ENCODE measurements at regions not wholly inside any gene's neighbourhood (a gene's known extent, or its start where the extent isn't known, plus 50 kb on each side); places are given as distances from the start of the nearest gene placed in this dataset.

DNA sequence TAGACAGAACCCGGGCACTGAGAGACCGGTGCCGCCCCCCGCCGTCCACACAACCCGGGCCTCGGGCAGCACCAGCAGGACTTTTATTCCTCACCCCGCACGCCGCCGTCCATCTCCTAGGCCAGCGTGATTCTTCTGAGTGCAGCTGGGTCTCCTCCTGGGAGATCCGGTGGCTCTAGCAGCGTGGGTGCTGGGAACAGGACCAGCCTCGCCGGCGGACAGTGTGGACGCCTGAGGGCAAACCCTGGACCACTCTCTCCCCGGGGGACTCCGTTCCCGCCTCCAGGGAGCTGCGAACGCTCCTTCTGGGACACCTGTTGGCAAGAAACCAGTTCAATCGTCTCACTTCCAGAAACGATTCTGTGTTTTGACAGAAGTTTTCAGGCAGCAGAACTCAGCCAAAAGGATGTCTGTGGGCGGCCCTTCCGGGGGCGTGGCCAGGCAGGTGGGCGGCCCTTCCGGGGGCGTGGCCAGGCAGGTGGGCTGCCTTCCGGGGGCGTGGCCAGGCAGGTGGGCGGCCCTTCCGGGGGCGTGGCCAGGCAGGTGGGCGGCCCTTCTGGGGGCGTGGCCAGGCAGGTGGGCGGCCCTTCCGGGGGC, 130.7 kb downstream of the DLL1 start:
- no peak for DNase-seq

GRCh38 chr6:170159022-170159965, 131.6 kb downstream of the DLL1 start:
- DNase-seq = no peak

DNA sequence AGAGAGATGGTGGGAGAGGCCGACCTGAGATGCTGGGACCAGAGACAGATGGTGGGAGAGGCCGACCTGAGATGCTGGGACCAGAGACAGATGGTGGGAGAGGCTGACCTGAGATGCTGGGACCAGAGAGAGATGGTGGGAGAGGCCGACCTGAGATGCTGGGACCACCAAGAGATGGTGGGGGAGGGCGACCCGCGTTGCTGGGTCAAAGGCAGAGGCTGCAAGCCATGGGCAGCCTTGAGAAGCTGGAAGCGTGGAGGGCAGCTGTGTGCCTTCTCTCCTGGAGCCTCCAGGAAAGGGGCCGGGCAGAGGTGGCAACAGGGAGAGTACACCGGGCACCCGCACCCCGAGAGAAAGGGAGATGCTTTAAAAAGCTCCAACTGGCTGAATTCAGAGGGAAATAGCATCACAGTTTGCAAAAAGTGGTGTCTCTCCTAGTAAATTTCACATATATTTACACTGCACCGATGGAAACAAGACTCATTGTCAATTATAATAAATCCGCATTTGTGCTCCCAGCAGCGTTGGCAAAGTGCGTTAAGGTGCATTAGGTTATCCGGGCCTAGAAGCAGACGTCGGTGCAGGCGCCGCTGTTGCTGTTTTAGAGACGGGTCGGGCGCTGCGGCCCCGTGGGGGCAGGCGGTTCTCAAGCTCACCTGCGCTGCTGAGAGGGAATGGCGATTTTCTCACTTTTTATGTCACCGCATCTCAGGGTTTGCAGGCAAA, 132.4 kb downstream of the DLL1 start:
- DNase-seq = no peak

DNA sequence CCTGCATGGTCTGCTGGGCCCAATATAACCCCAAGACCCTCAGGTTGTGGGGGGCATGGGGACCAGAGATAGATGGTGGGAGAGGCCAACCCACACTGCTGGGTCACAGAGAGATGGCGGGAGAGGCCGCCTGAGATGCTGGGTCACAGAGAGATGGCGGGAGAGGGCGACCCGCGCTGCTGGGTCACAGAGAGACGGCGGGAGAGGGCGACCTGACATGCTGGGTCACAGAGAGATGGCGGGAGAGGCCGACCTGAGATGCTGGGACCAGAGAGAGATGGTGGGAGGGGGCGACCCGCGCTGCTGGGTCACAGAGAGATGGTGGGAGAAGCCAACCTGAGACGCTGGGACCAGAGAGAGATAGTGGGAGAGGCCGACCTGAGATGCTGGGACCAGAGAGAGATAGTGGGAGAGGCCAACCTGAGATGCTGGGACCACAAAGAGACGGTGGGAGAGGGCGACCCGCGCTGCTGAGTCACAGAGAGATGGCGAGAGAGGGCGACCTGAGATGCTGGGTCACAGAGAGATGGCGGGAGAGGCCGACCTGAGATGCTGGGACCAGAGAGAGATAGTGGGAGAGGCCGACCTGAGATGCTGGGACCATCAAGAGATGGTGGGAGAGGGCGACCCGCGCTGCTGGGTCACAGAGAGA, 133.2 kb downstream of the DLL1 start:
- no peak for DNase-seq

DNA sequence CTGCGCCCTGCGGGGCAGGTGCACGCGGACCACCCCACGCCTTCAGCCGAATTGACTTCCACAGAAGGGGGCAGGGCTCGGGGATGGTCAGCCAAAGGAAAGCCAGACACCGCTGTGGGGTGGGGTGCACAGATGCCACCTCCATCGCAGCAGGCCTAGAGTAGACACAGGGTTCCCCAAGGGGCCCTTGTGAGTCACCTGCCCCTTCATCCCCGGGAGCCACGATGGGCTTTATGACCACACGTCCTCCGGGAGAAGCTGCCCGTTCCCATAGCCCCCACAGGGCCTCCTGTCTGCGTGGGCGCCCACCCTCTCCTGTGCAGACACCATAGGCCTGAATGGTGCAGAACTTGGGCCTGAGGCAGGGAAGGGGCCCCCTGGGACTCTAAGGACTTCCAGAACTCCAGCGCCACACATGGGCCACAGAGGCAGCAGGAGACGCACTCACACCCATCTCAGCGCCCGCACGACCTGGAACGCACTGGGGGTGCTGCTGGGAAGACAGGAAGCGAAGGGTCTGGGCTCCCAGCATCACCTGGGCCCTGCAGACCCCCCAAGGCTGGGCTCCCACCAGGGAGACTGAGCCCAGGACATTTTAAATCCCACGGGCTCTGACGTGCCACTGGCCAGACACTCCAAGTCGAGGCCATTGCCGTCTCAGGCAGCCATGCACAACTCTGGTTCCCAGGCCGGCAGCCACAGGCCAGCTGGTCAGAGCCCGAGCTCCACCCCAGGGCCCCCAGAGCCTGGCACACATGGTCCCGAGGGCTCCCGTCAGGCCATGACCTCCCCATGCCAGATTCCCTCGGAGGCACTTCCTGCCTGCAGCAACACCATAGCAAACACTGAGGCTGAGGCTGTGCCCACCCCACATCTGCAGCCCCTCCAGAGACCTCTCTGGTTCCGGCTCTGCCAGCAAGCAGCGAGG, 134.2 kb downstream of the DLL1 start:
- DNase-seq = no peak

- DNase-seq = no peak
Observed at GRCh38 chr6:170155464-170156196, 135.2 kb downstream of the DLL1 start.

- DNase-seq = no peak
Observed at GRCh38 chr6:170153436-170154319, 137.2 kb downstream of the DLL1 start.

DNA sequence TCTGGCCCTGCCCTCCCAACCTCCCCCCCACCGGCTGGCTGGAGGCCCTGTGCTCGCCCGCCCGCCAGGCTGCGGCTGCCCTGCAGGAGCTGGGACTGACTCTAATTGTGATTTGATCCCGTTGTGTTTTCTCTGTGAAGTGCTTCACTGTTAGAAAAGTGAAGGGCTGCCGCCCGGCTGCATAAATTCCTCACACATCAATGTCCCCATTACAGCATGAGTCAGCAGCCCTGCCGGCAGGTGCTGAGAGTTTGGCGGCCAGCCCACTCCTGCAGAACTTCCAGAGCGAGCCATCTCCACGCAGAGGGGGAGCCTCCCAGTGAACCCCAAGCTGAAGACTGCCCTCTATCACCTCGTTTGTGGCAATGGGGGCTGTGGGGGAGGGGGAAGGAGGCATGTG, 137.9 kb downstream of the DLL1 start:
- DNase-seq = no peak

DNA sequence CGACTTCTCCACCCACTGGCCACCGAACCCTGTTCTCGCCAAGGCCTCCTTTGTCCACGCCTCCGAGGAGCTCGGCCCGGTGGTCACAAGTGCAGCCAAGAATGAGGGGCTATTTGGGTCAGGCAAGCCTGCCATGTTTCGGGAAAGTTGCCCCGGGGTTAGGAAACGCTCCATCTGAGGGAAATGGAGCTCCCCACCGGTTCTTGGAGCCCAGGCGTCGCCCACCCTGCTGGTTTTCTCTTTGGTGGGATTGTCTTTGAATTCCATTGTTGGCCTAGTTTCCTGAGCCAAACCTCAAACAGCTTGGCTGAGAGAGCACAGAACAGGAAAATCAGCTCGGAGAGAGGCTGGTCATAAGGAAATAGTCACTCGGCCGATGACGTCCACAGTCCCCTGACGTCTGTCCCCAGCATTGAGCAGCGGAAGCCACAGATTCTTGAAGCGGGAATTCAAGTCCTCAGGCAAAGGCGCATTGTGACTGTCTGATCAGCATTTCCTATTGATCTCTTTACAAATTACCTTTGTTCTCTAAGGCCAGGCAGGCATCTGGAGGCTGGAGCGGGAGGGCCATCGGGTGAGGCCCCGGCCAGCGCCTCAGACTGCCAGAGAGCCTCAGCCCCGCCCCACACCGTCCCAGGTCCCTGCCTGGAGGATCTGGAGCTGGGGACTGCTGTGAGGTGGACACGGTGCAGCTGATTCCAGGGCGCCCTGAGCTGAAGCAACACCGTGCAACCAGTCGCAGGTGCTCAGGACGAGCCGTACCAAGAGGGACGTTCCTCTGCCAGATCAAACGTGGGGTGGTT, 138.6 kb downstream of the DLL1 start:
- DNase-seq = no peak

GRCh38 chr6:170151804-170152123, 139.1 kb downstream of the DLL1 start:
- no peak for DNase-seq

DNA sequence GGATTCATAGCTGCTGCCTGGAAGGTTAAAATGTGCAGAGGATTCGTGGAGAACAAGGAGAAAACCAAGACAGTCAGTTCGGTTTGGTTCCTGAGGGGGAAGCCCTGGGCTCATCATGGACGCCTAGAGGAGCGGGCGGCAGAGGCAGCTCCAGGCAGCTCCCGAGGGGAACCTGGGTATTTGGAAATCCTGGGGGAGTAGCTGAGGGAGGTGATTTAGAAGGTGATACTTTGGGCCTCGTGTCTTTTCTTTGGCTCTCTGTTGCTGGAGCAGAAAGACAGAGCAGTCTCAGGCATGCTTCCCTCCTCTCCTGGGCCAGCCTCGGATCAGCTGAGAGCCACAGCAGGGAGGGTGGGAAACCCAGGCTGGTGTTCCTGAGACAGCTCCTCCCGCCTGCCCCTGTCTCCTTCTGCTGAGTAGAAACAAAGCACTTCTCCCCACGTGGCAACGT, 139.5 kb downstream of the DLL1 start:
- DNase-seq = no peak

- DNase-seq = no peak
Observed at GRCh38 chr6:170150590-170150945, 140.3 kb downstream of the DLL1 start.

DNA sequence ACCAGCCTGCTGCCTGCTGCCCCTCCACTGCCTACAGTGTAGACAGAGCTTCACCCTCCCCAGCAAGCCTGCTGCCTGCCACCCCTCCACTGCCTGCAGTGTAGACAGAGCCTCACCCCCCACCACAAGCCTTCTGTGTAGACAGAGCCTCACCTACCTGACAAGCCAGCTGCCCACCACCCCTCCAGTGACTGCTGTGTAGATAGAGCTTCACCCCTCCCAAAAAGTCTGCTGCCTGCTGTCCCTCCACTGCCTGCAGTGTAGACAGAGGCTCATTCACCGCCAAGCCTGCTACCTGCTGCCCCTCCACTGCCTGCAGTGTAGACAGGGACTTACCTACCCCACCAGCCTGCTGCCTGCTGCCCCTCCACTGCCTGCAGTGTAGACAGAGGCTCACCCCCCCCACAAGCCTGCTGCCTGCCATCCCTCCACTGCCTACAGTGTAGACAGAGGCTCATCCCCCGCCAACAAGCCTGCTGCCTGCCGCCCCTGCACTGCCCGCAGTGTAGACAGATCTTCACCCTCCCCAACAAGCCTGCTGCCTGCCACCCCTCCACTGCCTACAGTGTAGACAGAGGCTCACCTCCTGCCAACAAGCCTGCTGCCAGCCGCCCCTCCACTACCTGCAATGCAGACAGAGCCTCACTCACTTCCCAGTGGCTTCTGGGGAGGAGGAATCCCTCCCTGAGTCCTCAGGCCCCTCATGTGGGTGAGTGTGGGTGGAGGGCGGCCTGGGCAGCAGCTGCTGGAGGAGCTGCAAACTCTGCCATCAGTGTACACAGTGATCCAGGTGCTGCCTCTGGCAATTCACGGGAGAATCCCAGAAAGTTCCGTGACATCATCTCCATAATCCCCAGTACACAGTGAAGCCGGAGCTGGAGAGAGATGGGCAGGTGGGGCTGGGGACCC, 140.9 kb downstream of the DLL1 start:
- DNase-seq = no peak

DNA sequence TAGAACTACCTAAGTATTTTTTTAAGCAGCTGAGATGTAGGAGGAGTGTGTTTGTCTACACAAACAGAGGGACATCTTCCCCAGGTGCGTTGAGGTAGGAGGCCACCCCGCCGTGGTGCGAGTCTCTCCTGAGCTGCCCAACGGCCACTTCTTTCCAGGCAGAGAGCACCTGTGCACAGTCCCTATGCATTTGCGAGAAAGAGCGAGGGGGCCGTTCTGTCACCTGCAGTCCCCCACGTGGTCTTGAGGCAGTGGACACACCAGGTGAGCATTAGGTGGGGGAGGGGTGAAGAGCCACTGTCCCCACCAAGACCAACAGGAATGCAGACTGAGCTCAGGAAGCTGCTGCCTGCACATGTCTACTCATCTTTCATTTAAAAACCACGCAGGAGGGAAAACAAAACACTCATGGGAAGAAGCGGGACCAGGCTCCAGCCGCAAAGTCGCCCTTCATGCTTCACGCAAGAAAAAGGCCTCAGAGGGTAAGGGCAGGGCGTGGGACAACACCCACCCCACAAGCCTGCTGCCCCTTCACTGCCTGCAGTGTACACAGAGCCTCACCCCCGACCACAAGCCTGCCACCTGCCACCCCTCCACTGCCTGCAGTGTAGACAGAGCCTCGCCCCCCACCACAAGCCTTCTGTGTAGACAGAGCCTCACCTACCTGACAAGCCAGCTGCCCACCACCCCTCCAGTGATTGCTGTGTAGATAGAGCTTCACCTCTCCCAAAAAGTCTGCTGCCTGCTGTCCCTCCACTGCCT, 142.0 kb downstream of the DLL1 start:
- DNase-seq = no peak

GRCh38 chr6:170147832-170148708, 142.8 kb downstream of the DLL1 start:
- DNase-seq = no peak

DNA sequence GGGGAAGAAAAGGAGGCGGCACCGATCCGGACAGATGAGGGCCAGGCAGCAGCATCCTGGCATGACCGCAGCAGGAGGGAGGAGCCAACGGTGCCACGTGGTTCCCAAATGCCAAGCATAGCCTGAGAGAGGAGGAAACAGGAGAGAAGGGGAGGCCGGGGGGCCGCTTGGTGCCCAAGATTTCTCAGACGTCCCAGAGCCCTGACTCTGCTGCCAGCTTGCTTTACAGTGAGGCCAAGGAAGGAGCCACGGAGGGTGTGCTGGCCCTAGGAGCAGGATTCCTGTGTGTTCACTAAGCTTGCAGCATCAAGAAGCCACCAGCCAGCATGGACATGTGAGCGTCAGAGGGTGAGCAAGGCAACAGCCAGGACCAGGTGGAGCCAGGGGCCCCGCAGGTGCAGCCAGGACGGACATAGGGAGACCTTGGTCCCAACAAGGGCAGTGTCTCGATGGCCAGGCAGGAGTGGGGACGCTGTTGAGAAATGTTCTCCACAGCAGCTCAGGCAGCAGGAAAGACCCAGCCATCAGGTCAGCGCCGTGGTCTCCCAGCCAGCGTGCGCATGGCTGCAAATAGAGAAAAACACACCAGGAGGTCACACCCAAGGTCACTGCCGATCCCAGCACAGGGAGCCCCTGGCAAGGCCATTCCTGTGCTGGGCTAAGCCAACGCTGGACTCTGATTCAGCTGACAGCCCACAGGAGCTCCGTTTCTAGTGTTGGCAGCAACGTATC, 143.7 kb downstream of the DLL1 start:
- no peak for DNase-seq

Data from AML-193 (cell line).